GM21447 (cell line): ENCODE measurements at regions not wholly inside any gene's neighbourhood (a gene's known extent, or its start where the extent isn't known, plus 50 kb on each side); places are given as distances from the start of the nearest gene placed in this dataset.
"Not testable (repeated sequence)": the region's sequence is repeated elsewhere in the genome, so short reads cannot be mapped to it uniquely, and the experiment has no call there.

Experiments used
- ATAC-seq: cut with Tn5 transposase; IDR thresholded peaks from one replicate; pipeline ENCODE4 v1.9.1; 2021; ENCODE audit not compliant: unreplicated experiment

DNA sequence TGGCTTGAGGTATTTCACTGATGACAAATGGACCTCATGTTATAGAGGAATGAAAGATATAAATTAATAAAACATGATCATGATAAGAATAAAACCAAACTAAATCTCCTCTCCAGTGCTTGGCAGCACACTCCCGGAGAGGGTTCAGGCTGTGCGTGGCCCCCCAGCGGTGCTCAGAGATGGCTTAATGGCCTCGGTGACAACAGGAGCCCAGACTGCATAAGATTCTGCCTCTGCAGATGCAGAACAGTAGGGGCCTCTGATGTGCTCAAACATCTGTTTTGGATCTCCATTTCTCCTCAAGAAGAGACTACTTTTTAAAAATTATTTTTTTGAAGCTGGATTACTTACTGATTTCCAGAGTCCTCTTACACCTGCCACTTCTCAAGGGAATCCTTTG is 67.0 kb upstream of the CHD6 start:
- ATAC-seq, result not testable (repeated sequence)

DNA sequence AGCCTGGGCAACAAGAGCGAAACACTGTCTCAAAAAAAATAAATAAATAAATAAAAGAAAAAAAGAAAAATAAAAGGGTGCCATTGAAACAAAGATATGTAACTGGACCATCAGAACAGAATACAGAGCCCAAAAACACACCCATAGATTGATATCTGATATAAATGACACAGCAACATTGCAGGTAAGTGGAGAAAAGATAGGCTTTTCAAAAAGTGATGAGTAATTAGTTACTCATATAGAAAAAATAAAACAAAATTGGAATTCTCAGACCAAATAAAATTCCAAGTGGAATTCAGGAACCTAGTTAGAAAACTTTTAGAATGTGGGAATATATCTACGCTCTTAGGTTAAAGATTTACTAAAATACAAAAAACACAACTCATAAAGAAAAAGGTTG is 60.6 kb upstream of the CHD6 start:
- ATAC-seq, result no peak

DNA sequence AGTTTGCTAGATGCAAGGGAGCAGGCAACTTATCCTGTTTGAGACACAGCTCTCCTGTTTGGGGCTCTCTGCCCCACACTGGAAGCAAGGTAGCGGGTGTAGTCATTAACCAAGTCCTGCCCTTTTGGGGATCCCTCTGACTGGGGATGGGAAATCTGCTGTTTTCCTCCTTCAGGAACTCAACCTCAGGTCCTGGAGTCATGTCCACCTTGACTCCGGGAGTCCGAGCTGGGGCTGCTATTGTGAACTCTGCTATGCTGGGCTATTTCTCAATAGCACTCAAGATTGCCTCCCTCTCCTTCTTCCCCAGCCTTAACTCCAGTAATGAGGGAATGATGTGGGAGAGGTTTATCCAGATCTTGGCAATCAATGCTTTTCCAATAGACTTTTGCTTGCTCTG is 54.1 kb upstream of the CHD6 start:
- no peak for ATAC-seq

DNA sequence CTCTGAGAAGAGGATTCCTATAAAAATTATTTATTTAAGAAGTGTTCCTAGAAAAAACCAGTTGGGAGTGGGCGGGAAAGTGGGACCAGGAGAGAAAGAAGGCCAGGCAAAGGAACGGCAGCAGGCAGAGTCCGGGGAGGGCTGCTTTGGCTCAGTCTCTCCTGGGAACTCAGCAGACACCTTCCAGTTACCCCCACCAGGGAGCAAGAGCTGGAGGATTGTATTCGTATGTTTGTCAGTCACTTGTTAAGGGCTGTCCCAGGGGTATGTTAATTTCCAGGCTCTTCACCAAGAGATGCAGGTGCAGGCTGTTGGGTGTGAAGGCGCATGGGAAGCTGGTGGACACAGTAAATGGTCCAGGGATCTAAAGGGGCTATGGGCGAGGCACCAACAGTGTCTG is 53.0 kb upstream of the CHD6 start:
- ATAC-seq, result no peak

DNA sequence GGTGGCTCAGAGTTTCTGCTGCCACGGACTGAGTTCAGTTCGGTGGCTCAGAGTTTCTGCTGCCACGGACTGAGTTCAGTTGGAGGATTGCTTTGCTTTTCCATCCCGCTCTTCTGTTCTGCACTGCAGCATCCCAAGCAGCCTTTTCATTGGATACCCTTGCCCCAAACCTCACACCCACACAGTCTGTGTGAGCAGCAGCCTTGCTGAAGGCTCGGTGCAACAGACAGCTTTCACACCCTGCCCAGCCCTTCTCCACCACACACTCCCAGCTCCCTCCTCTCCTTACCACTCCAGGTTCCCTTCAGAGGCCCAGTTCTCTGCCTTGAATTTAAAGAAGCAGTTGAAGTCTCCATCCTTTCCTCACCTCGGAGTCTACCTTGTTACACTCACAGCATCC is 52.5 kb upstream of the CHD6 start:
- no peak for ATAC-seq

DNA sequence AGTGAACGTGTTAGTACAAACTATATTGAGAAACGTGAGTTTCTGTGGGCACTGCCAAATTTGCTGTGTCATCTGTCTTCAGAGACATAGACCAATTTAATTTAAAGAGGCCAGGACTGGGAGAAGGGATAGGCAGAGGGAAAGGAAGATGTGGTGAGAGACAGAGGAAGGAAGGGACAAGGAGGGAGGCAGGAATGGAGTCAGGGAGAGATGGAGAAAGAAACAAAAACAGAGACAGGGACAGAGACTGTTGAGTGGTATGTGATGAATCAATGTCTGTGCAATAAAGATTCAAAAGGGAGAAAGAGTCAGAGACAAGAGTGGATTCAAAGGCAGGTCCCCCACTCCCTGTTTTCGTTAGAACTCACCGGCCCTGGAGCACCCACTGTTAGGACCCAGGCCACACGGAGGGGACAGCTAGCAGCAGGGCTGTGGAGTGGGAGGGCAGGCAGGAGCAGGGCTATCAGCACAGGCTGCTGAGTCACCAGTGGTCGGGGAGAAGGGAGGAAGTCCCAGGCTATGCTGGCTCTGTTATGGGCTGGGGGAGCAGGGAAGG is 51.6 kb upstream of the CHD6 start:
- ATAC-seq, result no peak

DNA sequence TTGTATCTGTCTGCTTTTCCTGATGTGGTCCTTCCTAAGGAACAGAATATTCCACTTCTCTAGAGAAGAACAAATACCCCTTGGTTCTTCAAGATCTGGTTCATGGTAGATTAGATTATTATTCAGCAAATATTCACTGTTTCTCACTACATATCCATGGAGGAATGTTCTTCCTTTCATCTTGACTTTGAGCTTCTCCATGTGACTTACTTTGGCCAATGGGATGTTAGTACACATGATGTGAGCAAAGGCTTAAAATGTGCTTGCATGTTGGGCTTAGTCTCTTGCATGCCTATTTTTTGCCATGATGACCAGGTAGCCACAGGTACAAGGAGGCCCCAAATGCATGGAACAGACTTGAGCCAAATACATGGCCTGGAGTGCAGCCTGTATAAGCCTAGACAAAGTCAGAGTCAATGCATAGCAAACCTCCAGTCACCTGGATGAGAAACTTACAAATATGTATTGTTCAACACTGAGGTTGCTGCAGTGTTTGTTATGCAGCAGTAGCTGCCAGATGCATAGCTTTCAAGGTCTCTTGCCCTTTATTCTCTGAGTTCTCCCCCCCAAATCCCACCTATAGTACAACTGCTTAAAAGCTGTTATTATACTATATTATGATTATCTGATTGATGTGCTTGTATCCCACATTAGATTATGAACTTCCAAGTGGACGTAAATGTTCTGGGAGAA is 50.0 kb upstream of the CHD6 start:
- ATAC-seq, result no peak
